Neural progenitor cell (in vitro differentiated cells): ENCODE measurements at regions not wholly inside any gene's neighbourhood (a gene's known extent, or its start where the extent isn't known, plus 50 kb on each side); places are given as distances from the start of the nearest gene placed in this dataset.
A peak's percentile ranks its signal among the peaks of the same experiment; 100 is the strongest.

ENCODE experiments used
- DNase-seq: peaks from one replicate; pipeline ENCODE4 v3.0.0-alpha.2; 2016; ENCODE audit warnings: low spot score
- H2AFZ ChIP-seq: fragments of 200-600 bp; sonication (generic); replicated peaks from 2 replicates; pipeline ENCODE4 v1.6.1; 2016; ENCODE audit warnings: antibody characterized with exemption
- H3F3A ChIP-seq: fragments of 200-600 bp; sonication (generic); 2 replicates; pipeline ENCODE4 v1.6.1; 2016; ENCODE audit warnings: antibody characterized with exemption, low read depth
- H3K27ac ChIP-seq: fragments of 200-600 bp; sonication (generic); 2 replicates; pipeline ENCODE4 v1.5.1; 2016; ENCODE audit warnings: mild to moderate bottlenecking
- H3K27me3 ChIP-seq: fragments of 200-600 bp; sonication (generic); 2 replicates; pipeline ENCODE4 v1.6.1; 2016; ENCODE audit warnings: mild to moderate bottlenecking, moderate library complexity
- H3K36me3 ChIP-seq: fragments of 200-600 bp; sonication (generic); 2 replicates; pipeline ENCODE4 v1.5.1; 2016
- H3K4me1 ChIP-seq: fragments of 200-600 bp; sonication (generic); 2 replicates; pipeline ENCODE4 v1.6.1; 2016; ENCODE audit warnings: mixed run types
- H3K4me2 ChIP-seq: fragments of 200-600 bp; sonication (generic); 2 replicates; pipeline ENCODE4 v1.6.1; 2016
- H3K4me3 ChIP-seq: fragments of 200-600 bp; sonication (generic); 2 replicates; pipeline ENCODE4 v1.5.1; 2016
- H3K79me2 ChIP-seq: fragments of 200-600 bp; sonication (generic); 2 replicates; pipeline ENCODE4 v1.6.1; 2016; ENCODE audit warnings: low read depth
- H3K9ac ChIP-seq: fragments of 200-600 bp; sonication (generic); 2 replicates; pipeline ENCODE4 v1.6.1; 2016
- H3K9me3 ChIP-seq: fragments of 200-600 bp; sonication (generic); 2 replicates; pipeline ENCODE4 v1.5.1; 2016; ENCODE audit warnings: low read depth
- H4K20me1 ChIP-seq: fragments of 200-600 bp; sonication (generic); 2 replicates; pipeline ENCODE4 v1.6.1; 2016; ENCODE audit warnings: low read depth
- H3K27ac Mint-ChIP-seq: 3 replicates; pipeline ENCODE4 v1.8.0; 2021; ENCODE audit warnings: mixed read lengths
- H3K27me3 Mint-ChIP-seq: 2 replicates; pipeline ENCODE4 v1.8.0; 2022; ENCODE audit warnings: low read depth, mild to moderate bottlenecking, inconsistent platforms, moderate library complexity, mixed read lengths; ENCODE audit not compliant: insufficient read depth
- H3K36me3 Mint-ChIP-seq: 3 replicates; pipeline ENCODE4 v1.8.0; 2021; ENCODE audit warnings: mixed read lengths
- H3K4me1 Mint-ChIP-seq: 3 replicates; pipeline ENCODE4 v1.8.0; 2021; ENCODE audit warnings: mixed read lengths
- H3K4me3 Mint-ChIP-seq: 3 replicates; pipeline ENCODE4 v1.8.0; 2021; ENCODE audit warnings: mild to moderate bottlenecking, moderate library complexity, mixed read lengths
- H3K9me3 Mint-ChIP-seq: 3 replicates; pipeline ENCODE4 v1.8.0; 2020; ENCODE audit warnings: mixed read lengths
- CTCF ChIP-seq: fragments of 200-600 bp; sonication (generic); IDR thresholded peaks from 2 replicates; pipeline ENCODE4 v1.5.1; 2017; ENCODE audit warnings: antibody characterized with exemption, mild to moderate bottlenecking
- EZH2 ChIP-seq: fragments of 200-600 bp; sonication (generic); IDR thresholded peaks from 2 replicates; pipeline ENCODE4 v1.6.1; 2017; ENCODE audit warnings: antibody characterized with exemption, mild to moderate bottlenecking, moderate library complexity
- EZH2phosphoT487 ChIP-seq: fragments of 200-600 bp; sonication (generic); IDR thresholded peaks from 2 replicates; pipeline ENCODE4 v1.6.1; 2017; ENCODE audit warnings: antibody characterized with exemption

- H3K9ac ChIP-seq = no peak overlapping the region
- H2AFZ ChIP-seq = no peak overlapping the region
- H3K9me3 ChIP-seq = no peaks in the 10 kb centered on the region
- H3K4me2 ChIP-seq = no peak overlapping the region
- H3K36me3 ChIP-seq = no peaks in the 10 kb centered on the region
- H3K4me3 ChIP-seq = no peak overlapping the region
- H3K27me3 ChIP-seq = no peaks in the 10 kb centered on the region
- Mint-ChIP-seq H3K27me3 (peaks cover 2% of the 10 kb centered on the region), H3K27ac (no peak overlapping the region), H3K36me3 (no peaks in the 10 kb centered on the region), H3K4me3 (no peak overlapping the region), H3K9me3 (peaks cover 6% of the 10 kb centered on the region), H3K4me1 (peaks cover 10% of the 10 kb centered on the region)
- DNase-seq = no peak
- no peaks in the 10 kb centered on the region for H3K79me2 ChIP-seq
- no peaks in the 10 kb centered on the region for H4K20me1 ChIP-seq
- no peaks in the 10 kb centered on the region for H3K4me1 ChIP-seq
- H3K27ac ChIP-seq = no peak overlapping the region
- no peak for TF ChIP-seq EZH2phosphoT487
- TF ChIP-seq CTCF = no peak
- no peak for TF ChIP-seq EZH2
- no peaks in the 10 kb centered on the region for H3F3A ChIP-seq
These were observed 680.8 kb upstream of the TENM3 start for GRCh38 chr4:181562399-181562798.

- no peaks in the 10 kb centered on the region for H3F3A ChIP-seq
- H3K36me3 Mint-ChIP-seq = no peaks in the 10 kb centered on the region
- no peaks in the 10 kb centered on the region for H3K9me3 ChIP-seq
- peaks cover 11% of the 10 kb centered on the region for H3K9me3 Mint-ChIP-seq
- H3K4me3 ChIP-seq = no peak overlapping the region
- peaks cover 10% of the 10 kb centered on the region for H3K4me1 Mint-ChIP-seq
- H3K9ac ChIP-seq = no peak overlapping the region
- no peak for DNase-seq
- no peak overlapping the region for H3K27ac ChIP-seq
- no peaks in the 10 kb centered on the region for H3K27me3 ChIP-seq
- no peak overlapping the region for H3K4me2 ChIP-seq
- TF ChIP-seq EZH2 (no peak), CTCF (no peak), EZH2phosphoT487 (no peak)
- H2AFZ ChIP-seq = no peak overlapping the region
- no peaks in the 10 kb centered on the region for H3K36me3 ChIP-seq
- no peaks in the 10 kb centered on the region for H3K27me3 Mint-ChIP-seq
- H3K4me1 ChIP-seq = no peaks in the 10 kb centered on the region
- no peaks in the 10 kb centered on the region for H3K79me2 ChIP-seq
- H4K20me1 ChIP-seq = no peaks in the 10 kb centered on the region
- H3K27ac Mint-ChIP-seq = no peak overlapping the region
- no peak overlapping the region for H3K4me3 Mint-ChIP-seq
These were observed 678.6 kb upstream of the TENM3 start for GRCh38 chr4:181564625-181565024.

GRCh38 chr4:181566490-181566889 lies 676.7 kb upstream of the TENM3 start:
- Mint-ChIP-seq H3K36me3 (no peaks in the 10 kb centered on the region), H3K27ac (no peak overlapping the region), H3K4me3 (no peak overlapping the region), H3K9me3 (peaks cover 5% of the 10 kb centered on the region), H3K4me1 (peaks cover 12% of the 10 kb centered on the region), H3K27me3 (peaks cover 2% of the 10 kb centered on the region)
- H3F3A ChIP-seq = no peaks in the 10 kb centered on the region
- no peak overlapping the region for H3K9ac ChIP-seq
- H3K27me3 ChIP-seq = no peaks in the 10 kb centered on the region
- no peaks in the 10 kb centered on the region for H4K20me1 ChIP-seq
- H3K27ac ChIP-seq = no peak overlapping the region
- no peak overlapping the region for H2AFZ ChIP-seq
- DNase-seq = no peak
- no peaks in the 10 kb centered on the region for H3K79me2 ChIP-seq
- no peaks in the 10 kb centered on the region for H3K36me3 ChIP-seq
- no peaks in the 10 kb centered on the region for H3K9me3 ChIP-seq
- H3K4me1 ChIP-seq = no peaks in the 10 kb centered on the region
- H3K4me2 ChIP-seq = no peak overlapping the region
- no peak overlapping the region for H3K4me3 ChIP-seq
- TF ChIP-seq EZH2 (no peak), CTCF (no peak), EZH2phosphoT487 (no peak)

- Mint-ChIP-seq H3K36me3 (no peaks in the 10 kb centered on the region), H3K27ac (no peak overlapping the region), H3K4me3 (no peak overlapping the region), H3K27me3 (peaks cover 2% of the 10 kb centered on the region), H3K4me1 (peaks cover 9% of the 10 kb centered on the region), H3K9me3 (peaks cover 5% of the 10 kb centered on the region)
- no peaks in the 10 kb centered on the region for H3K9me3 ChIP-seq
- TF ChIP-seq EZH2 (no peak), CTCF (peak; percentile 58)
- no peaks in the 10 kb centered on the region for H3K36me3 ChIP-seq
- no peaks in the 10 kb centered on the region for H3F3A ChIP-seq
- H3K27me3 ChIP-seq = no peaks in the 10 kb centered on the region
- no peaks in the 10 kb centered on the region for H4K20me1 ChIP-seq
- no peak overlapping the region for H3K9ac ChIP-seq
- H3K4me3 ChIP-seq = no peak overlapping the region
- no peaks in the 10 kb centered on the region for H3K79me2 ChIP-seq
- H3K27ac ChIP-seq = no peak overlapping the region
- H3K4me2 ChIP-seq = no peak overlapping the region
- peak; percentile 39 for DNase-seq
- no peaks in the 10 kb centered on the region for H3K4me1 ChIP-seq
- H2AFZ ChIP-seq = no peak overlapping the region
These were observed 673.6 kb upstream of the TENM3 start for GRCh38 chr4:181569553-181569952.
